Lower leg skin (tissue), 3 donors: ENCODE measurements at regions not wholly inside any gene's neighbourhood (a gene's known extent, or its start where the extent isn't known, plus 50 kb on each side); places are given as distances from the start of the nearest gene placed in this dataset.

Experiments
- POLR2A ChIP-seq, 2 donors: fragments of 450-650 bp; IDR thresholded peaks; one replicate each; pipeline ENCODE4 v1.6.1; 2016 to 2017; ENCODE audit warnings: antibody characterized with exemption in 2 of 2, mild to moderate bottlenecking in 1 of 2, moderate library complexity in 1 of 2
- TF ChIP-seq, protein P1 (sequence below), 3 donors: fragments of 450-650 bp; IDR thresholded peaks; one replicate each; pipeline ENCODE4 v1.5.1; 2016; ENCODE audit warnings: antibody characterized with exemption in 3 of 3, mild to moderate bottlenecking in 3 of 3, moderate library complexity in 2 of 3

DNA sequence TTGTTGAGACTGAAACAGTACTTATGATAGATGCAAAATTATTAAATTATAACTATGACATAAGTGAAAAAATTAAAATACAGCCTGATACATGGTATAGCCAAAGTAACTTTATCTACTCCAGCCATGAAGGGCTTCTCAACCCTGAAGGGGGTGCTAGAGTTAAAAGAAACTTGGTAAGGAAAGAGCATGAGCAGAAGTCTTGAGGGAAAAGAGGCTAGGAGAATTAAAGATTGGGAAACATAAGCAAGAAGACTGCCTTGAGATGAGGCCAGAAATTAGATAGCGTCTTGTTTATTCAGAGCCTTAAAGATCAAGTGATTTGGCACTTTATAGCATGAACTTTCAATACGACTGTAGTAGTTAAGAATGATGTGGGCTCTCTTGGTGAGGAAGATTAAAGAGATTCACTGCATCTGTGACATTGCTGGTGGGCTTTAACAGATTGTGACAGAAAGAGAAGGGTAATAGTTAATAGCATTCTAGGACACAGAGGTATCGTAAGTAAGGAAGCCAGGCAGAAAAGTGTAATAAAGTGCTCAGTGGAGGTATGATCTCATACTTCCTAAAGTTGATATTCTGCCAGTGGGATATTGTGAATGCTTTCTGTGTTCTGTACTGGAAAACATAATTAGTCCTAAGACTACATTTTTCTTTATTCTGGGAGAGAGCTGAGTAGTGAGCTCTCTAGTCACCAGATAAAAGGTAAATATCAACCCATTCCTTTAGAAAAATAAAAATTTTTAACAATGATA is 385.4 kb upstream of the PRR20A start:
- TF ChIP-seq, protein P1, sequence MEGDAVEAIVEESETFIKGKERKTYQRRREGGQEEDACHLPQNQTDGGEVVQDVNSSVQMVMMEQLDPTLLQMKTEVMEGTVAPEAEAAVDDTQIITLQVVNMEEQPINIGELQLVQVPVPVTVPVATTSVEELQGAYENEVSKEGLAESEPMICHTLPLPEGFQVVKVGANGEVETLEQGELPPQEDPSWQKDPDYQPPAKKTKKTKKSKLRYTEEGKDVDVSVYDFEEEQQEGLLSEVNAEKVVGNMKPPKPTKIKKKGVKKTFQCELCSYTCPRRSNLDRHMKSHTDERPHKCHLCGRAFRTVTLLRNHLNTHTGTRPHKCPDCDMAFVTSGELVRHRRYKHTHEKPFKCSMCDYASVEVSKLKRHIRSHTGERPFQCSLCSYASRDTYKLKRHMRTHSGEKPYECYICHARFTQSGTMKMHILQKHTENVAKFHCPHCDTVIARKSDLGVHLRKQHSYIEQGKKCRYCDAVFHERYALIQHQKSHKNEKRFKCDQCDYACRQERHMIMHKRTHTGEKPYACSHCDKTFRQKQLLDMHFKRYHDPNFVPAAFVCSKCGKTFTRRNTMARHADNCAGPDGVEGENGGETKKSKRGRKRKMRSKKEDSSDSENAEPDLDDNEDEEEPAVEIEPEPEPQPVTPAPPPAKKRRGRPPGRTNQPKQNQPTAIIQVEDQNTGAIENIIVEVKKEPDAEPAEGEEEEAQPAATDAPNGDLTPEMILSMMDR (IDR thresholded peaks at IDR 0.05), result no peak
- TF ChIP-seq POLR2A (IDR thresholded peaks at IDR 0.05), result no peak
